GM23338 (cell line): ENCODE measurements at regions not wholly inside any gene's neighbourhood (a gene's known extent, or its start where the extent isn't known, plus 50 kb on each side); places are given as distances from the start of the nearest gene placed in this dataset.
A peak's percentile ranks its signal among the peaks of the same experiment; 100 is the strongest.

Experiments
- ATAC-seq: fragments of 200-7000 bp; cut with Tn5 transposase; 3 replicates; pipeline ENCODE4 v1.9.1; 2020
- DNase-seq: peaks from one replicate; pipeline ENCODE4 v3.0.0-alpha.2; 2015; ENCODE audit warnings: low spot score
- H2AFZ ChIP-seq: fragments of 200-600 bp; sonication (generic); 2 replicates; pipeline ENCODE4 v1.8.0; 2016; ENCODE audit warnings: antibody characterized with exemption, mild to moderate bottlenecking, moderate library complexity
- H3F3A ChIP-seq: fragments of 200-600 bp; sonication (generic); replicated peaks from 2 replicates; pipeline ENCODE4 v1.8.0; 2017; ENCODE audit warnings: antibody characterized with exemption, mixed run types, low read depth
- H3K27ac ChIP-seq: fragments of 200-600 bp; sonication (generic); 2 replicates; pipeline ENCODE4 v1.6.1; 2016; ENCODE audit warnings: low read depth
- H3K27me3 ChIP-seq: fragments of 200-600 bp; sonication (generic); 2 replicates; pipeline ENCODE4 v1.8.0; 2016; ENCODE audit warnings: mild to moderate bottlenecking, mixed run types, moderate library complexity; ENCODE audit not compliant: insufficient read depth
- H3K36me3 ChIP-seq: fragments of 200-600 bp; sonication (generic); 2 replicates; pipeline ENCODE4 v1.8.0; 2016; ENCODE audit warnings: mild to moderate bottlenecking; ENCODE audit not compliant: insufficient read depth
- H3K4me1 ChIP-seq: fragments of 200-600 bp; sonication (generic); 2 replicates; pipeline ENCODE4 v1.8.0; 2016; ENCODE audit warnings: mild to moderate bottlenecking, moderate library complexity; ENCODE audit not compliant: insufficient read depth
- H3K4me2 ChIP-seq: fragments of 200-600 bp; sonication (generic); 2 replicates; pipeline ENCODE4 v1.7.1; 2017; ENCODE audit warnings: mixed run types
- H3K4me3 ChIP-seq: fragments of 200-600 bp; sonication (generic); 2 replicates; pipeline ENCODE4 v1.6.1; 2016; ENCODE audit warnings: mixed run types
- H3K79me2 ChIP-seq: fragments of 200-600 bp; sonication (generic); replicated peaks from 2 replicates; pipeline ENCODE4 v1.8.0; 2017; ENCODE audit warnings: mild to moderate bottlenecking; ENCODE audit not compliant: insufficient read depth
- H3K9me2 ChIP-seq: fragments of 200-600 bp; sonication (generic); 2 replicates; pipeline ENCODE4 v1.8.0; 2017; ENCODE audit not compliant: insufficient read depth
- H4K20me1 ChIP-seq: fragments of 200-600 bp; sonication (generic); replicated peaks from 2 replicates; pipeline ENCODE4 v1.8.0; 2017; ENCODE audit warnings: mild to moderate bottlenecking; ENCODE audit not compliant: insufficient read depth
- H3K27ac Mint-ChIP-seq: 2 replicates; pipeline ENCODE4 v1.8.0; 2020; ENCODE audit warnings: inconsistent platforms, mild to moderate bottlenecking, moderate library complexity, mixed read lengths
- H3K27me3 Mint-ChIP-seq: 3 replicates; pipeline ENCODE4 v1.8.0; 2022; ENCODE audit warnings: low read depth, mild to moderate bottlenecking, moderate library complexity, mixed read lengths, inconsistent platforms; ENCODE audit not compliant: insufficient read depth, poor library complexity
- H3K36me3 Mint-ChIP-seq: 3 replicates; pipeline ENCODE4 v1.8.0; 2021; ENCODE audit warnings: low read depth, mild to moderate bottlenecking, inconsistent platforms, moderate library complexity, mixed read lengths
- H3K4me1 Mint-ChIP-seq: 3 replicates; pipeline ENCODE4 v1.8.0; 2020; ENCODE audit warnings: mild to moderate bottlenecking, inconsistent platforms, mixed read lengths
- H3K4me3 Mint-ChIP-seq: 3 replicates; pipeline ENCODE4 v1.8.0; 2021; ENCODE audit warnings: moderate library complexity, mild to moderate bottlenecking, inconsistent platforms, mixed read lengths
- H3K9me3 Mint-ChIP-seq: 3 replicates; pipeline ENCODE4 v1.8.0; 2020; ENCODE audit warnings: moderate library complexity, mild to moderate bottlenecking, inconsistent platforms, mixed read lengths
- CREB1 ChIP-seq: fragments of 250-450 bp; sonication (Bioruptor Pico); IDR thresholded peaks from 2 replicates; pipeline ENCODE4 v1.5.0; 2020; ENCODE audit warnings: low read depth, mild to moderate bottlenecking, moderate library complexity
- CTCF ChIP-seq, 2 experiments: fragments of 200-600 bp in 1 of 2; sonication (generic) in 1 of 2; conservative IDR thresholded peaks; 2 replicates each; pipeline versions ENCODE4 v1.5.1 to v1.6.1; 2016 to 2017; ENCODE audit warnings: antibody characterized with exemption in 2 of 2, low read depth in 2 of 2, mild to moderate bottlenecking in 2 of 2, moderate library complexity in 1 of 2
- ETS1 ChIP-seq: IDR thresholded peaks from 2 replicates; pipeline ENCODE4 v1.6.1; 2016; ENCODE audit warnings: antibody characterized with exemption
- EZH2 ChIP-seq: fragments of 200-600 bp; sonication (generic); IDR thresholded peaks from one replicate; pipeline ENCODE4 v1.8.0; 2017; ENCODE audit warnings: antibody characterized with exemption, mild to moderate bottlenecking, low read depth; ENCODE audit not compliant: unreplicated experiment
- EZH2phosphoT487 ChIP-seq: fragments of 200-600 bp; sonication (generic); IDR thresholded peaks from one replicate; pipeline ENCODE4 v1.8.1; 2018; ENCODE audit warnings: antibody characterized with exemption; ENCODE audit not compliant: unreplicated experiment
- JUNB ChIP-seq: IDR thresholded peaks from one replicate; pipeline ENCODE4 v1.6.1; 2016; ENCODE audit warnings: antibody characterized with exemption; ENCODE audit not compliant: unreplicated experiment
- NANOG ChIP-seq: IDR thresholded peaks from 2 replicates; pipeline ENCODE4 v1.6.1; 2016; ENCODE audit warnings: antibody characterized with exemption, borderline replicate concordance
- POLR2AphosphoS5 ChIP-seq: IDR thresholded peaks from 2 replicates; pipeline ENCODE4 v1.6.1; 2016; ENCODE audit warnings: antibody characterized with exemption, low read depth
- REST ChIP-seq: IDR thresholded peaks from one replicate; pipeline ENCODE4 v1.6.1; 2018; ENCODE audit warnings: antibody characterized with exemption; ENCODE audit not compliant: unreplicated experiment
- STAT1 ChIP-seq: IDR thresholded peaks from one replicate; pipeline ENCODE4 v1.6.1; 2016; ENCODE audit warnings: antibody characterized with exemption; ENCODE audit not compliant: unreplicated experiment
- ZNF114 ChIP-seq: fragments of 250-450 bp; sonication (Bioruptor Pico); IDR thresholded peaks from 2 replicates; pipeline ENCODE4 v1.5.0; 2020; ENCODE audit warnings: mild to moderate bottlenecking, moderate library complexity
- ZNF331 ChIP-seq: fragments of 250-450 bp; sonication (Bioruptor Pico); IDR thresholded peaks from 2 replicates; pipeline ENCODE4 v1.5.0; 2020; ENCODE audit warnings: low read depth, mild to moderate bottlenecking, moderate library complexity
- ZNF462 ChIP-seq: fragments of 250-450 bp; sonication (Bioruptor Pico); IDR thresholded peaks from 2 replicates; pipeline ENCODE4 v1.5.0; 2020; ENCODE audit warnings: mild to moderate bottlenecking, moderate library complexity

- Histone ChIP-seq H3K27ac (no peak overlapping the region), H2AFZ (peak overlapping the region; percentile 83; the same call in 1 of the 2 replicates)
Observed at GRCh38 chr13:32838945-32839344, 177.3 kb upstream of the KL start.

More at GRCh38 chr13:32838945-32839344, 177.3 kb upstream of the KL start:
- Mint-ChIP-seq H3K27ac (no peak overlapping the region), H3K9me3 (peaks cover 20% of the 10 kb centered on the region), H3K4me3 (no peak overlapping the region), H3K4me1 (peaks cover 24% of the 10 kb centered on the region), H3K36me3 (peaks cover 5% of the 10 kb centered on the region; the same call in 1 of the 3 replicates), H3K27me3 (peaks cover 8% of the 10 kb centered on the region)
- Histone ChIP-seq H3K4me2 (no peak overlapping the region), H3K36me3 (no peaks in the 10 kb centered on the region), H3K4me3 (no peak overlapping the region), H3K4me1 (peaks cover 24% of the 10 kb centered on the region), H3K9me2 (no peaks in the 10 kb centered on the region), H3F3A (no peaks in the 10 kb centered on the region), H3K27me3 (no peaks in the 10 kb centered on the region), H3K79me2 (no peaks in the 10 kb centered on the region), H4K20me1 (no peaks in the 10 kb centered on the region)
- no peak for TF ChIP-seq POLR2AphosphoS5
- no peak for TF ChIP-seq CREB1 (CRISPR knock-in tag)
- TF ChIP-seq ZNF331 (CRISPR knock-in tag), result no peak
- no peak for TF ChIP-seq CTCF (conservative IDR thresholded peaks at IDR 0.05; ENCODE audit: low read depth in 2 of 2)
- TF ChIP-seq ZNF462, result no peak
- TF ChIP-seq ZNF114, result no peak
- no peak for TF ChIP-seq REST
- no peak for TF ChIP-seq STAT1
- TF ChIP-seq EZH2phosphoT487, result no peak
- no peak for TF ChIP-seq EZH2
- TF ChIP-seq JUNB, result no peak
- no peak for TF ChIP-seq ETS1
- no peak for TF ChIP-seq NANOG
- DNase-seq (no peak), ATAC-seq (no peak)
